HepG2 (cell line): ENCODE measurements at regions not wholly inside any gene's neighbourhood (a gene's known extent, or its start where the extent isn't known, plus 50 kb on each side); places are given as distances from the start of the nearest gene placed in this dataset.

Experiments
- ATM ChIP-seq: fragments of 450-650 bp; IDR thresholded peaks from 2 replicates; pipeline ENCODE4 v1.7.1; 2017; ENCODE audit warnings: mild to moderate bottlenecking, borderline replicate concordance
- CHD2 ChIP-seq: IDR thresholded peaks from 2 replicates; pipeline ENCODE4 v1.6.1; 2011; ENCODE audit warnings: low read depth, low read length, improper control_type of control experiment
- CREB1 ChIP-seq, 2 experiments: fragments of 450-650 bp in 1 of 2; IDR thresholded peaks; 2 replicates each; pipeline ENCODE4 v1.6.1; 2016 to 2017; ENCODE audit warnings: control low read depth in 1 of 2, mild to moderate bottlenecking in 1 of 2, missing compliant biosample characterization in 1 of 2, missing genetic modification characterization in 1 of 2
- IKZF4 ChIP-seq: sonication (generic); formaldehyde crosslinking; IDR thresholded peaks from 2 replicates; pipeline ENCODE4 v1.5.1; 2020; ENCODE audit warnings: borderline replicate concordance, mild to moderate bottlenecking, low read depth, missing genetic modification reagents; ENCODE audit errors: not compliant biosample characterization
- KLF16 ChIP-seq, 2 experiments: sonication (generic) in 1 of 2; formaldehyde crosslinking in 1 of 2; IDR thresholded peaks; 2 replicates each; pipeline versions ENCODE4 v1.6.1 to v1.8.0; 2016 to 2023; ENCODE audit warnings: missing genetic modification reagents in 2 of 2, missing compliant biosample characterization in 1 of 2
- MTA1 ChIP-seq: sonication (generic); formaldehyde crosslinking; IDR thresholded peaks from 2 replicates; pipeline ENCODE4 v1.4.0; 2020; ENCODE audit warnings: missing genetic modification reagents, mild to moderate bottlenecking, borderline replicate concordance
- MYC ChIP-seq: sonication (generic); formaldehyde crosslinking; IDR thresholded peaks from 2 replicates; pipeline ENCODE4 v1.9.0; 2021; ENCODE audit warnings: missing genetic modification reagents, borderline replicate concordance
- RBFOX2 ChIP-seq: fragments of 200-400 bp; formaldehyde crosslinking; IDR thresholded peaks from 2 replicates; pipeline ENCODE4 v1.6.1; 2017; ENCODE audit warnings: low read depth, mild to moderate bottlenecking, low read length
- SKIL ChIP-seq: sonication (generic); formaldehyde crosslinking; IDR thresholded peaks from 2 replicates; pipeline ENCODE4 v1.8.0; 2022; ENCODE audit warnings: missing genetic modification reagents, mild to moderate bottlenecking, moderate library complexity, borderline replicate concordance
- THAP11 ChIP-seq: IDR thresholded peaks from 2 replicates; pipeline ENCODE4 v1.6.1; 2016; ENCODE audit warnings: missing biosample characterization, missing genetic modification reagents
- ZBTB4 ChIP-seq: sonication (generic); formaldehyde crosslinking; IDR thresholded peaks from 2 replicates; pipeline ENCODE4 v1.4.0; 2020; ENCODE audit warnings: missing genetic modification reagents, mild to moderate bottlenecking, borderline replicate concordance
- ZBTB8A ChIP-seq: sonication (generic); formaldehyde crosslinking; IDR thresholded peaks from 2 replicates; pipeline ENCODE4 v1.4.0; 2020; ENCODE audit warnings: mild to moderate bottlenecking, low read depth, missing genetic modification reagents, borderline replicate concordance
- ZFP36 ChIP-seq: fragments of 150-350 bp; IDR thresholded peaks from 2 replicates; pipeline ENCODE4 v1.6.1; 2018; ENCODE audit warnings: borderline replicate concordance, low read length, low read depth; ENCODE audit not compliant: partially characterized antibody
- ZNF749 ChIP-seq: sonication (generic); formaldehyde crosslinking; IDR thresholded peaks from 2 replicates; pipeline ENCODE4 v1.8.0; 2022; ENCODE audit warnings: mild to moderate bottlenecking, missing genetic modification reagents, moderate library complexity, borderline replicate concordance
- TF ChIP-seq, protein P1 (sequence below): sonication (generic); formaldehyde crosslinking; IDR thresholded peaks from 2 replicates; pipeline ENCODE4 v1.8.0; 2022; ENCODE audit warnings: low read depth, missing genetic modification reagents
- TF ChIP-seq, protein P2 (sequence below): sonication (generic); formaldehyde crosslinking; IDR thresholded peaks from 2 replicates; pipeline ENCODE4 v1.4.0; 2020; ENCODE audit warnings: mild to moderate bottlenecking, missing genetic modification reagents

- 0 out of 2 replicates have a peak, but pooled peaks have one; percentile 43 for TF ChIP-seq SKIL (CRISPR knock-in tag)
- TF ChIP-seq THAP11 (CRISPR knock-in tag): peak; percentile 59
- no peak for TF ChIP-seq CREB1 (IDR thresholded peaks at IDR 0.05)
- TF ChIP-seq CREB1 (CRISPR knock-in tag; IDR thresholded peaks at IDR 0.05): 0 out of 2 replicates have a peak, but pooled peaks have one; percentile 12
- TF ChIP-seq KLF16 (CRISPR knock-in tag; IDR thresholded peaks at IDR 0.05): peak in 1 of 2 experiments; percentile 75; a peak in 1 of 4 replicates
- TF ChIP-seq RBFOX2: no peak
- no peak for TF ChIP-seq ZBTB4 (CRISPR knock-in tag)
- TF ChIP-seq ZNF749: peak; percentile 63; the same call in 1 of the 2 replicates
- TF ChIP-seq CHD2: no peak
- TF ChIP-seq, protein P1, sequence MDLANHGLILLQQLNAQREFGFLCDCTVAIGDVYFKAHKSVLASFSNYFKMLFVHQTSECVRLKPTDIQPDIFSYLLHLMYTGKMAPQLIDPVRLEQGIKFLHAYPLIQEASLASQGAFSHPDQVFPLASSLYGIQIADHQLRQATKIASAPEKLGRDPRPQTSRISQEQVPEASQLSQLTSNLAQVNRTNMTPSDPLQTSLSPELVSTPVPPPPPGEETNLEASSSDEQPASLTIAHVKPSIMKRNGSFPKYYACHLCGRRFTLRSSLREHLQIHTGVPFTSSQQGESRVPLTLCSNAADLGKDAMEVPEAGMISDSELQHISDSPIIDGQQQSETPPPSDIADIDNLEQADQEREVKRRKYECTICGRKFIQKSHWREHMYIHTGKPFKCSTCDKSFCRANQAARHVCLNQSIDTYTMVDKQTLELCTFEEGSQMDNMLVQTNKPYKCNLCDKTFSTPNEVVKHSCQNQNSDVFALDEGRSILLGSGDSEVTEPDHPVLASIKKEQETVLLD (CRISPR knock-in tag): no peak
- no peak for TF ChIP-seq IKZF4
- no peak for TF ChIP-seq MTA1
- TF ChIP-seq ZFP36: no peak
- TF ChIP-seq MYC (CRISPR knock-in tag): peak; percentile 48; the same call in 1 of the 2 replicates
- TF ChIP-seq, protein P2, sequence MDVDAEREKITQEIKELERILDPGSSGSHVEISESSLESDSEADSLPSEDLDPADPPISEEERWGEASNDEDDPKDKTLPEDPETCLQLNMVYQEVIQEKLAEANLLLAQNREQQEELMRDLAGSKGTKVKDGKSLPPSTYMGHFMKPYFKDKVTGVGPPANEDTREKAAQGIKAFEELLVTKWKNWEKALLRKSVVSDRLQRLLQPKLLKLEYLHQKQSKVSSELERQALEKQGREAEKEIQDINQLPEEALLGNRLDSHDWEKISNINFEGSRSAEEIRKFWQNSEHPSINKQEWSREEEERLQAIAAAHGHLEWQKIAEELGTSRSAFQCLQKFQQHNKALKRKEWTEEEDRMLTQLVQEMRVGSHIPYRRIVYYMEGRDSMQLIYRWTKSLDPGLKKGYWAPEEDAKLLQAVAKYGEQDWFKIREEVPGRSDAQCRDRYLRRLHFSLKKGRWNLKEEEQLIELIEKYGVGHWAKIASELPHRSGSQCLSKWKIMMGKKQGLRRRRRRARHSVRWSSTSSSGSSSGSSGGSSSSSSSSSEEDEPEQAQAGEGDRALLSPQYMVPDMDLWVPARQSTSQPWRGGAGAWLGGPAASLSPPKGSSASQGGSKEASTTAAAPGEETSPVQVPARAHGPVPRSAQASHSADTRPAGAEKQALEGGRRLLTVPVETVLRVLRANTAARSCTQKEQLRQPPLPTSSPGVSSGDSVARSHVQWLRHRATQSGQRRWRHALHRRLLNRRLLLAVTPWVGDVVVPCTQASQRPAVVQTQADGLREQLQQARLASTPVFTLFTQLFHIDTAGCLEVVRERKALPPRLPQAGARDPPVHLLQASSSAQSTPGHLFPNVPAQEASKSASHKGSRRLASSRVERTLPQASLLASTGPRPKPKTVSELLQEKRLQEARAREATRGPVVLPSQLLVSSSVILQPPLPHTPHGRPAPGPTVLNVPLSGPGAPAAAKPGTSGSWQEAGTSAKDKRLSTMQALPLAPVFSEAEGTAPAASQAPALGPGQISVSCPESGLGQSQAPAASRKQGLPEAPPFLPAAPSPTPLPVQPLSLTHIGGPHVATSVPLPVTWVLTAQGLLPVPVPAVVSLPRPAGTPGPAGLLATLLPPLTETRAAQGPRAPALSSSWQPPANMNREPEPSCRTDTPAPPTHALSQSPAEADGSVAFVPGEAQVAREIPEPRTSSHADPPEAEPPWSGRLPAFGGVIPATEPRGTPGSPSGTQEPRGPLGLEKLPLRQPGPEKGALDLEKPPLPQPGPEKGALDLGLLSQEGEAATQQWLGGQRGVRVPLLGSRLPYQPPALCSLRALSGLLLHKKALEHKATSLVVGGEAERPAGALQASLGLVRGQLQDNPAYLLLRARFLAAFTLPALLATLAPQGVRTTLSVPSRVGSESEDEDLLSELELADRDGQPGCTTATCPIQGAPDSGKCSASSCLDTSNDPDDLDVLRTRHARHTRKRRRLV: no peak
- TF ChIP-seq ATM: no peak
- TF ChIP-seq ZBTB8A (CRISPR knock-in tag): no peak
Observed at GRCh38 chr6:21505574-21505990, 88.0 kb upstream of the SOX4 start (continued).
